ENCODE measurements at regions not wholly inside any gene's neighbourhood (a gene's known extent, or its start where the extent isn't known, plus 50 kb on each side); places are given as distances from the start of the nearest gene placed in this dataset.

GRCh38 chr22:48361099-48361639 lies 1466.5 kb downstream of the BRD1 start:
- no peak for DNase-seq (ENCODE audit: low read depth in 3 of 3)

DNA sequence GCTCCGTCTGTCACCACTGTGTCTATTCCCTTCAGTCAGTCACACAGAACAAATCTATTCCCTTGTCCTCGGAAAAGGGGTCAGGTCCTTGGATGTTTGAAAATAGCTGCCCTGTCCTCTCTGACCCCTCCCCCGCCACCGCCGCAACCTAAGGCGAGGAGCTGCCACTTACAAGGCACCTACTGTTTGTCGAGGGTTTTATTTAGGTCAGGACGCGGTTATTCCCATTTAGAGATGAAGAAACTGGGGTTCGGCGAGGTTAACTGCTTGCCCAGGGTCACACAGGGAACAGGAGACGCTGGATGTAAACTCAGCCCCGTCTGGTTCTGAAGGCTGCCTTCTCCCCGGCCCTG lies 1468.1 kb downstream of the BRD1 start:
- DNase-seq (ENCODE audit: low read depth in 3 of 3): no peak

DNA sequence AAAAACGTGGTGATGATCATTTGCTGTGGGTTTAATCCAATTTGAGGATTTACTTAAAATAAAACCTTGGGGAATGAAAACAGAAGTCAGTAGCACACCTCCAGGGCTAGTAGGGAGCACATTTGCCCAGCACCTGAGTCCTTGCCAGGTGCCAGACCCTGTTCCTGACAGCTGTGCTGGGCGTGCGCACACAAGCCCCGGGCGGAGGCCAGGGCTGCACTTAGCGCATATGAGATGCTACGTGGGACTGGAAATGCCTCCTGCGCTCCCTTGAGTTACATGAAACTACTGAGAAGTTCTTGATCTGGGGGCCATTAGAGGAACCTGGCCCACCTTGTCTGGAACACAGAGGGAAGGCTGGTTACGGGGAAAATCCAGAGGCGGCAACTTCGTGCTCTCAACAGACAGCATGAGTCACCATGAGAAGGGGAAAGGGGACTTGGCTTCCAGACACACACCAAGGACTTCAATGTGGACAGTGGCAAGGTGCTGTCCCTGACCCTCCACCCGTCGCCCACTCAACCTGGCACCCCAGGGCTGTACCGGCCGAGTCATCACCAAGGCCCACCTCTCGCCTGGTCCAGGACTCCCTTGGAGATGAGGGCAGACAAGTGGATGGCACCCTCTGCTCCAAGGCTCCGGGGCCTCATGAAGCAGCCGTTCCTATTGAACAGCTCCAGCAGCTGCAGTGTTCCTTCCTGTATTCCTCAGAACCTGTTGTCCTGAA lies 1468.6 kb downstream of the BRD1 start:
- DNase-seq (ENCODE audit: low read depth in 3 of 3): no peak

- DNase-seq (ENCODE audit: low read depth in 3 of 3): no peak
These were observed 1469.7 kb downstream of the BRD1 start for GRCh38 chr22:48357961-48358360.

DNA sequence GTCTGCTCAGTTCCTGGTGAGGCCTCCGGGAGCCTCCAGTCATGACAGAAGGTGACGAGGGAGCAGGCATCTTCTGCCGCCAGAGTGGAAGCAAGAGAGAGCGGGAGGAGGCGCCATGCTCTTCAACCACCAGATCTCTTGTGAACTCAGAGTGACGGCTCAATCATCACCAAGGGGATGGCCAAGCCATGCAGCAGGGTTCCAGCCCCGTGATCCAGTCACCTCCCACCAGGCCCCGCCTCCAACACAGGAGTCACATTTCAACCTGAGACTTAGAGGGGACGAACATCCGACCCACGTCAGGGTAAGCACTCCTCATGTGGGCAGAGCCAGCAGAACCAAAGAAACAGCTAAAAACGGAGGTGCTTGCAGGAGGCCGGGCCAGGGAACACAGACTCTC lies 1470.5 kb downstream of the BRD1 start:
- DNase-seq (ENCODE audit: low read depth in 3 of 3): no peak

DNA sequence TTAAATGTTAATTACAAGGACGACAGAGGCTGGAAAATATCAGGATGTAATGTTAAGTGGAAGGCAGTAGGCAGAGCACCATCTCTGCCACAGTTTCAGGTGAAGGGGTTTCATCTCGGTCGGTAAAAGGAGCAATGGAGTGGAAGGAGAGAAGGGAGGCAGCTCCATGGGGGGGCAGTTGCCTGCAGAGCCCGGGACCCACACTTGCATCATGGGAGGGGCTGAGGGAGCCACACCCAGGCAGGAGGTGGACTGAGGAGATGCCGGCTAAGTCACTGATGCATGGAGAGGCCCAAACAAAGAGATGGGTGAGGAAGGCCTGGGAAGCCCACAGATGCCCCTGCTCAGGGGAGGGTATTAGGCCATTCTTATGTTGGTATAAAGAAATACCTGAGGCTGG lies 1470.9 kb downstream of the BRD1 start:
- DNase-seq (ENCODE audit: low read depth in 3 of 3): no peak

DNA sequence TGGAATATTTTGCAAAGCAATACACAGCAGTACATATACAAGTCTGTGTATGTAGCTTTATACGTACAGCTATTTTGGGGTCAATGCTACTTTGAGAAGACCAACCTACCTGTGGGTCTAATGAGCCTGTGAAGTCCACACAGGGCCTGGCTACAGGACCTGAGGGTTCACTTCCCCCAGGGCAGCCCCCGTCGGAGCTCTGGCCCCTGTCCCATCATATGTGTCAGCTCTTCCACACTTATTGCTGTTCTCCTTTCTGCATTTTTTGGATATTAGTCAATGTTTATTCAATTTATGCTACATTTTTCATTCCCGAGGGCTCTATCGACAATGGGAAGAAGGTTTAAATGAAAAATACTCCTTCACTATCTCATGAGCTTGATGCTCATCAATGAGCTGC lies 1473.6 kb downstream of the BRD1 start:
- no peak for DNase-seq (ENCODE audit: low read depth in 3 of 3)

GRCh38 chr22:48353116-48353947 lies 1474.3 kb downstream of the BRD1 start:
- no peak for DNase-seq (ENCODE audit: low read depth in 3 of 3)

DNA sequence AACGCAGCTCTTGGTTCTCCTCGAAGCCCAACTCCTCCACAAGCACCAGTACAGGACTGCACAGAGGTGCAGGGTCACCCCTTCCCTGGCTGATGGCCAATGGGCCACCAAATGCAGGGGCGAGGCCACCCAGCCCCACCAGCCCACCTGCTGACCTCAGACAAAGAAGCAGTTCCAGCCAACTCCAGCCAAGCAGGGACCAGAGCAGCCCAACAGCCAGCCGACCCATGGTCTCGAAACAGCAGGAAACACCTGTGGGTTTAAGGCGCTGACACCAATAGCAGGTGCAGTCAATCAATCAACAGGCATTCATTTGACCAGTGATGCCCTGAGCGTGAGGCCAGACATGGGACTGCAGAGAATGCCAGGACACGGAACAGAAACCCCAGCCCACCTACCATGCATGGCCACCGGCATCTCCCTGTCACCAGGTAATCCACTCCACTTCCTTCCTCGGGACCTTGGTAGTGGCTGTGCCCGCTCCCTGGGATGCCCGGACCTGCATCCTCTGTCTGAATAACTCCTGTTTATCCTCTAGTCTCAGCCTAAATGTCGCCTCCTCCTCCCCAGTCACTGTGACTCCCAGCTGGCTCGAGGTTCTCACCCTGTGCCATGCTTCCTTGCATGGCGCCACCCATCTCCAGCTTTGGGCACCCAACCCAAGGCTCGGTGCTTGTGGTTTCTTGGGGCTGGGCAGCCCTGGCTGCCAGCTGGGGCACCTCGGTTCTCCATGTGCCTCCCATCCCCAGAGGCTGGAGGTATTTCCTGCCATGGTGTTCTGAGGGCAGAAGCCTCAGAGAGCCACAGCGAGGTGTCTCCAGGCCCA lies 1475.4 kb downstream of the BRD1 start:
- no peak for DNase-seq (ENCODE audit: low read depth in 3 of 3)

- no peak for DNase-seq (ENCODE audit: low read depth in 3 of 3)
These were observed 1476.1 kb downstream of the BRD1 start for GRCh38 chr22:48351376-48352085.

DNA sequence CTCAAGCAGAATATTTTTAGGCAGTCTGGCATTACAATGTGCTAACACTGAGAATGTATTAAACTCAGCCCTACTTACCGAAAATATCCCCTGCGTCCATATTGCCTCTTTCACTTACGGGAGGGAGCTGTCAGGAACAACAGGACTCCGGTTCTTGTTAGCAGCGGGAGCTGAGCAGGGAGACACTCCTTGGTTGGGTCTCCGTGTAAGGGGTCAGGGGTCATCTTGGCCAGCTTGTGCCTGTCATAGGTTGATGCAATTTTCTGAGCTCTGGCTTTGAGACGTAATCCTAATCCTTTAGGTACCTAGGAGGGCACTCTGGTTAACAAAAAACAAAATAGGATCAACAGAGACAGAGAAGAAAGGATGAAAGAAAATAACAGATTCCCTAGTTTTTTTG lies 1477.2 kb downstream of the BRD1 start:
- DNase-seq (ENCODE audit: low read depth in 3 of 3): no peak

DNA sequence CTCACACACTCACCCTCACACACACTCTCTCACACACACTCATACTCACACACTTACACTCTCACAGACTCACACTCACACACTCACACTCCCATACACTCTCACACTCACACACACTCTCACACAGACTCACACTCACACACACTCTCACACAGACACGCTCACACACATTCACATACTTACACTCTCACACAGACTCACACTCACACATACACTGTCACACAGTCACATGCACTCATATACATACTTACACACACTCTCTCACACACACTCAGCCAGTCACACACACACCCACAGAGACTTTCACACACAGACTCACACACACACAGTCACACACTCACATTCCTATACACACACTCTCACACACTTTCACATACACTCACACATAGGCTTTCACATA lies 1478.8 kb downstream of the BRD1 start:
- DNase-seq (ENCODE audit: low read depth in 3 of 3): no peak

GRCh38 chr22:48347311-48347710 lies 1480.4 kb downstream of the BRD1 start:
- DNase-seq (ENCODE audit: low read depth in 3 of 3): no peak

DNA sequence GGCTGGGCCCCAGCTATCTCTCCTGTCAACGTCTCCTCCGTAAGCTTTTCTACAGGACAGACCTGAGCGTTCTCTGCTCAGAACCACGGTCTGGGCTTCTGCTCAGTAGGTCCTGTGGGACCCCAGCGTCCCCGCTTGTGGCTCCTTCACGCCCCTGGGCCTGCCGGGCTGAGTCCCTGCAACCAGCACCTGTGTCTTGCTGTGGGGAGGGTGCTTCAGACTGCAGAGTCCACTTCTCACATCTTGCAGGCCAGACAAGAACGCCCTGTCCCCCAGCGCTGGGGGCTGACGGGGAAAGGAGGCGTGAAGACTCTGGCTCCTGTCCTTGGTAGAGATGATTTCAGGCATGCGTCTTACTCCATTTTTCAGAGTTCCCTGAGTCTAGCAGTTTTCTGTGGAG lies 1480.8 kb downstream of the BRD1 start:
- DNase-seq (ENCODE audit: low read depth in 3 of 3): no peak

DNA sequence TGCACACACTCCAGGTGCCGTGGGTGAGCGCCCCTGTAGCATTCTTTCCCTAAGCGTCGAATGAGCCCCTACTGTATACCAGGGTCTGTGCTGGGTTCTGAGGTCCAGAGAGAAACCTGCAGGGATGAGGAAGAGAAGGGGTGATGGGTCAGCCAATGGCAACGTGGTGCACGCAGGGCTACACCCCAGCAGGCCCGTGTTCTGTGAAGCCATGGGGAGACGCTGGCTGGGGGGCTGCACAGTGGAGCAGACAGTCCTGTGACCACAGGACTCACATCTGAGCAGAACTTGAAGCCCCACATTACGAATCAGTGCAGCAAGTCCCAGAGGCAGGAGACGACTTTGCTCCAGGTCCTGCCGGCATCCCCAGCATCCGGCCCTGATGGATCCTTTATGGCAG lies 1481.4 kb downstream of the BRD1 start:
- no peak for DNase-seq (ENCODE audit: low read depth in 3 of 3)

GRCh38 chr22:48345631-48346030 lies 1482.0 kb downstream of the BRD1 start:
- no peak for DNase-seq (ENCODE audit: low read depth in 3 of 3)

- DNase-seq (ENCODE audit: low read depth in 3 of 3): no peak
These were observed 1484.2 kb downstream of the BRD1 start for GRCh38 chr22:48343461-48343860.

DNA sequence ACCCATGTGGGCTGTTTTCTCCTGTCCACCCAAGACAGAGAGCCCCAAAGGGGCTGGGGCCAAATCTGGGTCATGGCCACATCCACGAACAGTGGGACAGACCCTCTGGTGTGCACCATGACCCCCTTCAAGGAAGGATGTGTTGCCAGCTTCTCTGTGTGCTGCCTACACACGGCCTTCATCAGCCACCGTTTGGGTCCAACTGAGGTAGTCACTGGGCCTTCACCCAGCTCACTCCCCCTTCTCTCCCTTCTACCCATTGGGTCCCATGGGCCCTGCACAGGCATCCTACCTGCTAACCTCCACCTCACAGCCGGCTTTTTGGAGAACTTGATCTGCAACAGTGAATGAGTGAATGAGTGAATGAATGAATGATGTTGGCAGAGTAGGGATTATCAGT lies 1484.9 kb downstream of the BRD1 start:
- DNase-seq (ENCODE audit: low read depth in 3 of 3): no peak

GRCh38 chr22:48342016-48342415 lies 1485.7 kb downstream of the BRD1 start:
- DNase-seq (ENCODE audit: low read depth in 3 of 3): no peak

DNA sequence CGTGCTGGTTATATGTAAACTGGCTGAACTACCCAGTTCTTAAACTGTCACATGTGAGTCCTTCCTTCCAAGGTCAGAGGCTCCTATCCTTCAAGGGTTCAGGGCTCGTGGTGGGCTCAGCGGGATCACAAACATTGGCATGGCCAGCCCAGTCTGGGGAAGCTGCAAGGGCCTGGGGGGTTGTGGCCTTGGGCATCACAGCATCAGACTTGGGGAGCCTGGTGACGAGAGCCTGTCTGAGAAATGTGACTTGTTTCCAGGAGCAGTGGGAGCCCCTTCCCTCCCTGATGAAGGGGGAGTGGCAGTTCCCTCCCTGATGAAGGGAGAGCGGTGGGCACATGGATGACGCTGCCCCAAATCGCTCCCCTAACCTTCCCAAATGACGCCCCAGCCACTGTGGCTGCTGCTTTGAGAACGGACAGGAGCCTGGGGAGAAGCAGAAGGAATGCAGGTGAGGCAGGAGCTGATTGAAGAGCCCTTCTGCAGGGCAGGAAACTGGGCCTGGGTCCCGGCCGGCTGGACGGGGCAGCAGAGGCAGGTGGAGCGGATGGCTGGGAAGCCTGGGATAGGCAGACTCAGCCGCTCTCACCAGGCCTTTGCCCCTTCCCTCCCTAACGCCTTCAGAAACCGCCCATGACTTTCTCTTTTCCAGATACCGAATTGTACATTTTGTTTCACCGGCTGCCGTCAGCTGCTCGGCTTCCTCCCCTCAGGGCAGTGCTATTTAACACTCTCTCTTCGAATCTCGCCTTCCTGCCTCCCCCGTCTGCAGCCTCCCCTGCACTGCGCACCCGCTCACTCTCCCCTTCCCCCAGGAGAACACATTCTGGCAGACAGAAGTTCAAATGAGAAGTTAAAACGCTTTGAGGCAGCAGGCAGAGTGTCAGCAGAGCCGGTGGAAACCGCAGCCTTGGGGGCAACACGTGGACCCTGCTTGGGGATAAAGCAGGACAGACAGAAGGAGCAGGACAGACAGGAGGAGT lies 1486.7 kb downstream of the BRD1 start:
- no peak for DNase-seq (ENCODE audit: low read depth in 3 of 3)

All from stimulated activated CD4-positive, alpha-beta T cell treated with anti-CD3 and anti-CD28 coated beads, TNF-alpha, amount 100 ng/mL, for 48 hours (primary cell).